ENCODE measurements at regions not wholly inside any gene's neighbourhood (a gene's known extent, or its start where the extent isn't known, plus 50 kb on each side); places are given as distances from the start of the nearest gene placed in this dataset.

DNA sequence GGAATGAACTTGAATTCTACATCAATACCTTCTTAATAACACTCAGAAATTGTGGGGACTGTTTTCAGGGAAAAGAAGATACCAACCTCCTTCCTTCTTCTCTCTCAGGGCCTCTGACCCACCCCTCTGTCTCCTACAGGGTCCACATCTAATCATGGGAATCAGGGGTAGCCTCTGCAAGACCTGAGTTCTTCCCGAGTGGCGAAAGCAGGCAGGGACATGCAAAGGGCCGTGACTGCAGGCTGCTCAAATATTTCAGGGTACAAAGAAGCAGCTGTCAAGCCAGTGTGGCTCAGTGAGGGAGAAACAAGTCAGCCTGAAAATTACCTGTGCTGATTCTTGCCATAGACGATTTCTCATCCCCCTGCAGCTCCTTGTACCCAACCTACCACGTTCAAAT lies 123.1 kb upstream of the PARP11 start:
- no peaks in the 10 kb centered on the region for H3K27me3 Mint-ChIP-seq (ENCODE audit: low read depth)
- no peak overlapping the region for H3K4me3 Mint-ChIP-seq
- H3K9me3 Mint-ChIP-seq: peaks cover 10% of the 10 kb centered on the region
- H3K36me3 Mint-ChIP-seq: no peaks in the 10 kb centered on the region
- peaks cover 43% of the 10 kb centered on the region for H3K4me1 Mint-ChIP-seq
- TF ChIP-seq, protein P1, sequence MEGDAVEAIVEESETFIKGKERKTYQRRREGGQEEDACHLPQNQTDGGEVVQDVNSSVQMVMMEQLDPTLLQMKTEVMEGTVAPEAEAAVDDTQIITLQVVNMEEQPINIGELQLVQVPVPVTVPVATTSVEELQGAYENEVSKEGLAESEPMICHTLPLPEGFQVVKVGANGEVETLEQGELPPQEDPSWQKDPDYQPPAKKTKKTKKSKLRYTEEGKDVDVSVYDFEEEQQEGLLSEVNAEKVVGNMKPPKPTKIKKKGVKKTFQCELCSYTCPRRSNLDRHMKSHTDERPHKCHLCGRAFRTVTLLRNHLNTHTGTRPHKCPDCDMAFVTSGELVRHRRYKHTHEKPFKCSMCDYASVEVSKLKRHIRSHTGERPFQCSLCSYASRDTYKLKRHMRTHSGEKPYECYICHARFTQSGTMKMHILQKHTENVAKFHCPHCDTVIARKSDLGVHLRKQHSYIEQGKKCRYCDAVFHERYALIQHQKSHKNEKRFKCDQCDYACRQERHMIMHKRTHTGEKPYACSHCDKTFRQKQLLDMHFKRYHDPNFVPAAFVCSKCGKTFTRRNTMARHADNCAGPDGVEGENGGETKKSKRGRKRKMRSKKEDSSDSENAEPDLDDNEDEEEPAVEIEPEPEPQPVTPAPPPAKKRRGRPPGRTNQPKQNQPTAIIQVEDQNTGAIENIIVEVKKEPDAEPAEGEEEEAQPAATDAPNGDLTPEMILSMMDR (IDR thresholded peaks at IDR 0.05; ENCODE audit: unreplicated experiment): no peak
- no peak for DNase-seq (ENCODE audit: low spot score in 2 of 2, unreplicated experiment in 2 of 2)
- H3K27ac Mint-ChIP-seq: peak overlapping the region; percentile 75

DNA sequence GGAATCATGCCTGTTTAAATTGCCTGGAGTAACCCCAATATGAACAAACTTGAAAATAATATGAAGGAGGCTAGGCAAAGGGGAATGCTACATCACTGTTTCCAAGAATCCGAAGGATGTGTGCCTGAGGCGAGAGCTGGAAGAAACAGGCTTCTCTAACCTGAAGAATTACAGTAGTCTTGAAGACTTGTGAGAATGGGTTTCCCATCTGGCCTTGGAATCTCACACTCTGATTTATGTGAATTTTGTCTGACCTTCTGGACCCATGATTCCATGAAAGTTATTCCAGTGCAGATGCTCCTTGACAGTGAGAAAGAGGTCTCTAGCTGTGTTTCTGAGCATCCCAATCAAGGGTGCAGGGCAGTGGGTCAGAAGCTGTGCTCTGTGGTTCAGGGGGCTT lies 122.1 kb upstream of the PARP11 start:
- no peaks in the 10 kb centered on the region for H3K27me3 Mint-ChIP-seq (ENCODE audit: low read depth)

DNA sequence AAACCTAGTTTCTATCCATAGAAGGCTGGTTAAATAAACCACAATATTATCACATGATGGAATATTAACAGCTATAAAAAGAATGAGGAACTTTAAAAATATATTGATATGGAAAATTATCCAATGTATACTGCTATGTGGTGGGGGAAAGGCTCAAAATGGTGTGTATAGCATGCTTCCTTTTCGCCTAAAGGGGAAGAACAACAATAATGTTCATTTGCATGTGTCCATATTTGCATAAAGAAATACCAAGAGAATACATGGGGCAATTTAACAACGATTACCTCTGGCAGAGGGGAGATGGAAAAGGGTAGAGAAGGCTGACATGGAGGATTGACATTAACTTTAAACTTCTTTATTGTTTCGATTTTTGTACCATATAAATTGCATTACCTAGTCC lies 121.3 kb upstream of the PARP11 start:
- Mint-ChIP-seq H3K27me3 (ENCODE audit: low read depth) (no peaks in the 10 kb centered on the region), H3K9me3 (no peaks in the 10 kb centered on the region), H3K27ac (no peak overlapping the region), H3K36me3 (no peaks in the 10 kb centered on the region), H3K4me1 (peaks cover 36% of the 10 kb centered on the region), H3K4me3 (no peak overlapping the region)
- no peak for DNase-seq (ENCODE audit: low spot score in 2 of 2, unreplicated experiment in 2 of 2)
- TF ChIP-seq, protein P1 (IDR thresholded peaks at IDR 0.05; ENCODE audit: unreplicated experiment): no peak

More for the DNA sequence above, 122.1 kb upstream of the PARP11 start:
- no peaks in the 10 kb centered on the region for H3K36me3 Mint-ChIP-seq
- H3K4me3 Mint-ChIP-seq: no peak overlapping the region
- DNase-seq (ENCODE audit: low spot score in 2 of 2, unreplicated experiment in 2 of 2): no peak
- H3K27ac Mint-ChIP-seq: peak overlapping the region; percentile 19
- peaks cover under 1% of the 10 kb centered on the region for H3K9me3 Mint-ChIP-seq
- TF ChIP-seq, protein P1 (IDR thresholded peaks at IDR 0.05; ENCODE audit: unreplicated experiment): no peak
- H3K4me1 Mint-ChIP-seq: peaks cover 42% of the 10 kb centered on the region

DNA sequence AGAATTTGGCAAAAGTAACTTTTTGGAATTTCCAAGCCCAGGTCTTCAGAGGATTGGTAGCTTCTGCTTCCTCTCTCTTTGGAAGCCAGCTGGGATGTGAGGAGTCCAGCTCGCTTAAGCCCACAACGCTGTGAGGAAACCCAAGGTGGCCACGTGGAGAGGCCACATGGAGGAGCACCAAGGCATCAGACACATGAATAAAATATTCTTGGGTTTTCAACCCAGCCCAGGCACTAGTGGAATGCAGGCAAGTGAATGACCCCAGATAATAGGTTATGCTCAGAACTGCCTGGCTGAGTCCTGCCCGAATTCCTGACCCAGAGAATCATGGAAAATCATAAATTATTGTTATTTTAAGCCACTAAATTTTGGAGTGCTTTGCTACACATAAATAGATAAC lies 119.7 kb upstream of the PARP11 start:
- Mint-ChIP-seq H3K27me3 (ENCODE audit: low read depth) (no peaks in the 10 kb centered on the region), H3K36me3 (no peaks in the 10 kb centered on the region), H3K9me3 (no peaks in the 10 kb centered on the region), H3K27ac (no peak overlapping the region), H3K4me3 (no peak overlapping the region), H3K4me1 (peaks cover 31% of the 10 kb centered on the region)
- TF ChIP-seq, protein P1 (IDR thresholded peaks at IDR 0.05; ENCODE audit: unreplicated experiment): no peak
- no peak for DNase-seq (ENCODE audit: low spot score in 2 of 2, unreplicated experiment in 2 of 2)

DNA sequence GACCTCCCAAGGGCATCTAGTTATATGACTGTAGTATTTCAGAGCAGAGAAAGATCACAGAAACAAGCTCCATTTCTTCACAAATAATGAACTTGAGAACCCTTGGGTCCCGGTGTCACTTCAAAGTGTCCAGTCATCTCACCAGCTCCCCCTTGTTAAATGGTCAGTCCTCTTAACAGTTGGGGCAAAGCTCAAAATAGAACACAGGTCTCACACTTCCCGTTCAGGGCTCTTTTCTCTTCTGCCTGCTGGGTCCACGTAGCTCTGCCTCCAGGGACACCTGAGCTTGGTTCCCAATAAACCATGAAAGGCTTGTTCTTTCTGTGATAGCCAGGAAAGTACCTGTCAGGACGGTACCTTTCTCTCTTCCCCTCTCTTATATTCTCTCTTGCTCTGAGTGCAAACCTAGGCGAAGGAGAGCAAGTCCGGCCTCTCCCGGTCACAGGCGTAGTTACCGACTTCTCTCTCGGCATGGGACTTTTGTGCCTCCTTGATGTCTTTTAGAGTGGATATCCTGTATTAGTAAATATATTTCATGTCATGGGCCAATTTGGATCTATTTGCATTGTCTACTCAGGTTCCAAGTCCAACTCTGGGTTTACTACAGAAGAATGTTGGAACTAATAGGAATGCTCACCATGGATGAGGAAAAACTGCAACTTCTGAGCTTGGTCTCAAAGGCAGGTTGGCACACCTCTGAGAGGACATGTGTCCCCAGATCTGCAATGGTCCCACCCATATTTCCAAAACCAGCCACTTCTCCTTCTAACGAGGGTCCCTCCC lies 118.8 kb upstream of the PARP11 start:
- H3K4me1 Mint-ChIP-seq: peaks cover 28% of the 10 kb centered on the region
- H3K27ac Mint-ChIP-seq: no peak overlapping the region
- no peak overlapping the region for H3K4me3 Mint-ChIP-seq
- no peak for DNase-seq (ENCODE audit: low spot score in 2 of 2, unreplicated experiment in 2 of 2)
- H3K27me3 Mint-ChIP-seq (ENCODE audit: low read depth): no peaks in the 10 kb centered on the region
- H3K36me3 Mint-ChIP-seq: no peaks in the 10 kb centered on the region
- H3K9me3 Mint-ChIP-seq: no peaks in the 10 kb centered on the region
- TF ChIP-seq, protein P1 (IDR thresholded peaks at IDR 0.05; ENCODE audit: unreplicated experiment): no peak

All from mesothelial cell of epicardium (in vitro differentiated cells).